Heart right ventricle (tissue), 16 donors: ENCODE measurements at regions not wholly inside any gene's neighbourhood (a gene's known extent, or its start where the extent isn't known, plus 50 kb on each side); places are given as distances from the start of the nearest gene placed in this dataset.

Experiments
- ATAC-seq, 8 donors: fragments of 200-7000 bp; cut with Tn5 transposase; one replicate each; pipeline ENCODE4 v1.9.1; 2020; ENCODE audit warnings: mild to moderate bottlenecking in 8 of 8, moderate library complexity in 8 of 8, moderate number of reproducible peaks in 1 of 8
- DNase-seq, 2 donors: peaks; one replicate each; pipeline ENCODE4 v3.0.0-alpha.2; 2020
- H3K27ac ChIP-seq, 10 donors: fragments of 200-600 bp; sonication (generic) in 2 of 10; one replicate each; pipeline versions ENCODE4 v1.5.0 to v1.8.0; 2020 to 2022; ENCODE audit warnings: mild to moderate bottlenecking in 3 of 10
- H3K27me3 ChIP-seq, 7 donors: fragments of 200-600 bp; one replicate each; pipeline ENCODE4 v1.8.0; 2021 to 2022; ENCODE audit warnings: mild to moderate bottlenecking in 2 of 7
- H3K36me3 ChIP-seq, 9 donors: fragments of 200-600 bp; sonication (generic) in 1 of 9; one replicate each; pipeline versions ENCODE4 v1.5.0 to v1.8.0; 2020 to 2022; ENCODE audit warnings: mild to moderate bottlenecking in 2 of 9
- H3K4me1 ChIP-seq, 9 donors: fragments of 200-600 bp; sonication (generic) in 1 of 9; one replicate each; pipeline versions ENCODE4 v1.5.0 to v1.8.0; 2020 to 2022; ENCODE audit warnings: mild to moderate bottlenecking in 4 of 9
- H3K4me3 ChIP-seq, 10 donors: fragments of 200-600 bp; sonication (generic) in 2 of 10; one replicate each; pipeline versions ENCODE4 v1.5.0 to v1.8.0; 2020 to 2022; ENCODE audit warnings: mild to moderate bottlenecking in 7 of 10, moderate library complexity in 2 of 10
- H3K9me3 ChIP-seq, 11 donors: fragments of 200-600 bp in 10 of 11; sonication (generic) in 2 of 11; one replicate each; pipeline versions ENCODE4 v1.5.0 to v1.8.0; 2013 to 2022; ENCODE audit warnings: mild to moderate bottlenecking in 2 of 11, control low read depth in 1 of 11, moderate library complexity in 1 of 11
- CTCF ChIP-seq, 9 donors: fragments of 200-600 bp; sonication (generic) in 2 of 9; IDR thresholded peaks; one replicate each; pipeline versions ENCODE4 v1.5.0 to v1.8.0; 2021 to 2022; ENCODE audit warnings: antibody characterized with exemption in 9 of 9, mild to moderate bottlenecking in 5 of 9, moderate library complexity in 1 of 9
- WGBS, 2 donors: extraction: QIAGEN DNeasy Blood & Tissue Kit; methylation state at CpG; one replicate each; pipeline ENCODE4 v1.1.7; 2013; ENCODE audit warnings: inconsistent platforms in 1 of 2; 5-methylcytosine and 5-hydroxymethylcytosine counted together
- intact Hi-C, 10 donors: fragments of 100-400 bp; cut with DNase I; formaldehyde crosslinking; loops; one replicate each; pipeline versions ENCODE4 v1.11.1 to v1.14.2; 2022
- donor health status: Arrhythmogenic right ventricular cardiomyopathy.
- donor health status: ischemic (EF 13 %, LVEDD 7.1; RV severe dilation, severe dysfunction).
- donor health status: healthy with polysubstance abuse.
- donor health status: DM: no; HTN: yes; CAD: no.
- donor health status: DM: no; HTN: no; CAD: no.
- donor health status: ischemic (EF 25% LVEDD 6.9; RV normal size, moderate dysfunction).
- donor health status: ischemic (EF 25% LVEDD 5.7; RV mildly dilated, moderate dysfunction).
- donor health status: healthy.
- donor health status: DM: yes; HTN: yes; CAD: no.
- donor health status: Ischemic cardiomyopathy.
- donor health status: ischemic (EF 35%, LVEDD 5.7; RV mildly dilated, moderate dysfunction).
- donor health status: nonischemic (EF 11% LVEDD 7.7; RV severe dilation, severe dysfunction).
- donor health status: DM: yes; HTN: yes; CAD: no.
- donor health status: PGD.
- donor health status: ischemic (EF 29% LVEDD 5.4; RV normal size, mild dysfunction).
- donor health status: nonischemic (EF 23%, LVEDD 6.1; RV moderate dilation, normal function).

- H3K4me1 ChIP-seq: no peaks in the 10 kb centered on the region
- intact Hi-C loops: no loop called here
- DNase-seq (peak in 1 of 2 donors; percentile 3), ATAC-seq (no peak)
- no peaks in the 10 kb centered on the region for H3K9me3 ChIP-seq
- peaks cover 0 to 16% (median 0%) of the 10 kb centered on the region in 7 donors for H3K27me3 ChIP-seq
- H3K4me3 ChIP-seq: no peak overlapping the region
- no peak for TF ChIP-seq CTCF (IDR thresholded peaks at IDR 0.05)
- 32 to 64% methylated on average over 1 of the region's 1 CpG for WGBS, 2 donors
- H3K36me3 ChIP-seq: no peaks in the 10 kb centered on the region
- H3K27ac ChIP-seq: no peak overlapping the region
Measured at GRCh38 chrX:44042751-44043150, 69.6 kb upstream of the NDP start.

DNA sequence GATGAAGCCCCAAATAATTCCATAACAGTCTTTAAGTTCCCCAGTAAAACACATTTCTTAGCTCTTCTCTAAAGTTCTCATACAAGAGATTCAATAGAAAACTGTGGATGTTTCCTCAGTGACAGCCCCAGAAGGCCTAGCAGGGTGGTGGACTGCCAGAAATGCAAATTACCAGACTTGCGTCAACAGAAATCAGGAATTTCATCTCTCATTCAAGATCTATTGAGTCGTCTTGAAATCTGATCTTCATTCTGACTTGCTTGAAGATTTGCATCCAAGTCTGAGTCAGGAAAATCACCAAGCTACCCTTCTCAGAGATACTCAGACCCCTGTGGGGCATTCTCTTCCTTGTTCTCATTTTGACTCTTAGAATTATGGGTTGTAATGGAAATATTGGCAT is 68.9 kb upstream of the NDP start:
- 54 to 55% methylated on average over 2 of the region's 2 CpGs for WGBS, 2 donors
- H3K27ac ChIP-seq: no peak overlapping the region
- H3K36me3 ChIP-seq: no peaks in the 10 kb centered on the region
- no peak for ATAC-seq
- intact Hi-C loops: no loop called here
- no peak for TF ChIP-seq CTCF (IDR thresholded peaks at IDR 0.05)
- H3K9me3 ChIP-seq: no peaks in the 10 kb centered on the region
- no peaks in the 10 kb centered on the region for H3K4me1 ChIP-seq
- H3K27me3 ChIP-seq: peaks cover 0 to 21% (median 0%) of the 10 kb centered on the region in 7 donors
- no peak for DNase-seq
- H3K4me3 ChIP-seq: no peak overlapping the region

- 82 to 92% methylated on average over 3 of the region's 3 CpGs for WGBS, 2 donors
- DNase-seq (no peak), ATAC-seq (no peak)
- Histone ChIP-seq H3K36me3 (no peaks in the 10 kb centered on the region), H3K9me3 (no peaks in the 10 kb centered on the region), H3K4me3 (no peak overlapping the region), H3K27ac (no peak overlapping the region), H3K27me3 (peaks cover 0 to 31% (median 0%) of the 10 kb centered on the region in 7 donors), H3K4me1 (no peaks in the 10 kb centered on the region)
- intact Hi-C loops: no loop called here
- no peak for TF ChIP-seq CTCF (IDR thresholded peaks at IDR 0.05)
Measured at GRCh38 chrX:44040406-44040805, 67.2 kb upstream of the NDP start.

DNA sequence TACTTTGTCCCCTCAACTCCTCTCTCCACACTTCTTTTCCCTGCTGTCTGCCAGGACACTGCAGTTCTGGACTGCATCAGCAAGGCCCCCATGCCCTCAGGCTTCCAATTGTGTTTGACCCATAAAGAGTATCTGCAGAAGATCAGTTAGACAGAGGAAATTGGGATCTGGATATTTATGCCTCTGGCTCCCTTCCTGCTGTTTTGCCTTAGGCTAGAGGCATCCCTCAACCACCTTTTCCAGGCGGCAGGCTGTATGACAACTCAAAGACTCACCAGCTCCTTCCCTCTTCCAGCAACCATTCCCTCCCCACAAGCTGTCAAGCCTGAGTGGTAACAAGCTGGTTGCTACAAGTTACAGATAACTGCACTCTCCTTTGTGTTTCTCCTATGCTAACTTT is 66.4 kb upstream of the NDP start:
- intact Hi-C loops: no loop called here
- DNase-seq: no peak

More for the DNA sequence above, 66.4 kb upstream of the NDP start:
- no peaks in the 10 kb centered on the region for H3K4me1 ChIP-seq
- no peaks in the 10 kb centered on the region for H3K9me3 ChIP-seq
- H3K36me3 ChIP-seq: no peaks in the 10 kb centered on the region
- H3K27me3 ChIP-seq: peaks cover 0 to 38% (median 0%) of the 10 kb centered on the region in 7 donors
- TF ChIP-seq CTCF (IDR thresholded peaks at IDR 0.05): no peak
- ATAC-seq: no peak
- H3K27ac ChIP-seq: no peak overlapping the region
- WGBS, 2 donors: 46 to 53% methylated on average over 1 of the region's 1 CpG
- no peak overlapping the region for H3K4me3 ChIP-seq
